ENCODE measurements at regions not wholly inside any gene's neighbourhood (a gene's known extent, or its start where the extent isn't known, plus 50 kb on each side); places are given as distances from the start of the nearest gene placed in this dataset.

GRCh38 chr14:34205799-34206198 is 254.9 kb upstream of the EGLN3 start:
- DNase-seq, result no peak

GRCh38 chr14:34204774-34205173 is 253.9 kb upstream of the EGLN3 start:
- no peak for DNase-seq

- DNase-seq, result no peak
These were observed 252.4 kb upstream of the EGLN3 start for GRCh38 chr14:34203251-34203722.

- no peak for DNase-seq
These were observed 251.2 kb upstream of the EGLN3 start for GRCh38 chr14:34201909-34202637.

- DNase-seq, result no peak
These were observed 248.7 kb upstream of the EGLN3 start for GRCh38 chr14:34199585-34199984.

- DNase-seq, result no peak
These were observed 247.2 kb upstream of the EGLN3 start for GRCh38 chr14:34198096-34198495.

GRCh38 chr14:34195964-34196363 is 245.1 kb upstream of the EGLN3 start:
- DNase-seq, result no peak

GRCh38 chr14:34190717-34191116 is 239.8 kb upstream of the EGLN3 start:
- no peak for DNase-seq

- DNase-seq, result no peak
These were observed 239.0 kb upstream of the EGLN3 start for GRCh38 chr14:34189866-34190265.

GRCh38 chr14:34187519-34188044 is 236.7 kb upstream of the EGLN3 start:
- DNase-seq, result no peak

- DNase-seq, result no peak
These were observed 236.2 kb upstream of the EGLN3 start for GRCh38 chr14:34187061-34187460.

GRCh38 chr14:34184126-34184525 is 233.3 kb upstream of the EGLN3 start:
- no peak for DNase-seq

- no peak for DNase-seq
These were observed 232.6 kb upstream of the EGLN3 start for GRCh38 chr14:34183478-34183877.

- no peak for DNase-seq
These were observed 230.5 kb upstream of the EGLN3 start for GRCh38 chr14:34181338-34181737.

- no peak for DNase-seq
These were observed 230.0 kb upstream of the EGLN3 start for GRCh38 chr14:34180869-34181268.

GRCh38 chr14:34180434-34180833 is 229.6 kb upstream of the EGLN3 start:
- no peak for DNase-seq

GRCh38 chr14:34179727-34180126 is 228.9 kb upstream of the EGLN3 start:
- DNase-seq, result no peak

- no peak for DNase-seq
These were observed 226.6 kb upstream of the EGLN3 start for GRCh38 chr14:34177466-34177865.

- no peak for DNase-seq
These were observed 224.7 kb upstream of the EGLN3 start for GRCh38 chr14:34175574-34175973.

- DNase-seq, result no peak
These were observed 224.1 kb upstream of the EGLN3 start for GRCh38 chr14:34174973-34175372.

GRCh38 chr14:34173916-34174315 is 223.0 kb upstream of the EGLN3 start:
- DNase-seq, result no peak

GRCh38 chr14:34172550-34173368 is 221.9 kb upstream of the EGLN3 start:
- DNase-seq, result no peak

- DNase-seq, result no peak
These were observed 221.2 kb upstream of the EGLN3 start for GRCh38 chr14:34172173-34172451.

All from CD4-positive, alpha-beta T cell treated with Interleukin-15 for 1 hour (primary cell).